H1 (cell line): ENCODE measurements at regions not wholly inside any gene's neighbourhood (a gene's known extent, or its start where the extent isn't known, plus 50 kb on each side); places are given as distances from the start of the nearest gene placed in this dataset.

Experiments
- CTCF ChIA-PET: fragments of 300-600 bp; sonication (Branson Sonifier 250); formaldehyde crosslinking; loops from one replicate; lab custom pipeline; 2021; ENCODE audit not compliant: partially characterized antibody; lab: Charles Lee
- POLR2A ChIA-PET: fragments of 300-600 bp; sonication (Branson Sonifier 250); formaldehyde crosslinking; loops from one replicate; lab custom pipeline; 2021; ENCODE audit warnings: inconsistent platforms; ENCODE audit not compliant: partially characterized antibody; lab: Charles Lee
- DNase-seq, 2 experiments: peaks; one replicate each; pipeline versions ENCODE4 v3.0.0 to v3.0.0-alpha.2; 2010 to 2022; ENCODE audit warnings: low spot score in 2 of 2, low read depth in 1 of 2, mixed read lengths in 1 of 2
- FAIRE-seq: peaks from 2 replicates; lab custom pipeline; 2011; peaks lifted over from hg19 to GRCh38; lab: Jason Lieb, UNC
- H2AFZ ChIP-seq: 2 replicates; pipeline ENCODE4 v1.8.1; 2012; ENCODE audit warnings: low read length, inconsistent platforms
- H2AK5ac ChIP-seq: 2 replicates; pipeline ENCODE4 v1.6.1; 2013; ENCODE audit warnings: low read depth, low read length
- H2BK120ac ChIP-seq: replicated peaks from 2 replicates; pipeline ENCODE3; 2013; ENCODE audit warnings: low read depth, low read length, inconsistent platforms
- H2BK12ac ChIP-seq: 2 replicates; pipeline ENCODE4 v1.6.1; 2013; ENCODE audit warnings: low read depth, low read length
- H2BK15ac ChIP-seq: 2 replicates; pipeline ENCODE4 v1.6.1; 2013; ENCODE audit warnings: low read length
- H2BK20ac ChIP-seq: 2 replicates; pipeline ENCODE4 v1.6.1; 2013; ENCODE audit warnings: low read length
- H2BK5ac ChIP-seq: 2 replicates; pipeline ENCODE4 v1.6.1; 2013; ENCODE audit warnings: low read depth, low read length
- H3K14ac ChIP-seq: 2 replicates; pipeline ENCODE4 v1.6.1; 2013; ENCODE audit warnings: inconsistent platforms; ENCODE audit not compliant: insufficient read length
- H3K18ac ChIP-seq: 2 replicates; pipeline ENCODE4 v1.6.1; 2013; ENCODE audit warnings: low read length; ENCODE audit errors: extremely low read depth
- H3K23ac ChIP-seq: 2 replicates; pipeline ENCODE4 v1.6.1; 2013; ENCODE audit warnings: inconsistent platforms; ENCODE audit not compliant: insufficient read length
- H3K23me2 ChIP-seq: 2 replicates; pipeline ENCODE4 v1.6.1; 2013; ENCODE audit warnings: low read depth, low read length
- H3K27ac ChIP-seq: 2 replicates; pipeline ENCODE4 v1.6.1; 2011; ENCODE audit warnings: low read depth, low read length, inconsistent platforms
- H3K27me3 ChIP-seq, 4 experiments: replicated peaks in 1 of 4; 1 replicate in 1 of 4; 2 replicates in 3 of 4; pipeline versions ENCODE4 v1.6.1 to v1.8.1; 2011 to 2013; ENCODE audit warnings: low read length in 3 of 4, mild to moderate bottlenecking in 3 of 4, inconsistent platforms in 2 of 4, mixed read lengths in 2 of 4, moderate library complexity in 1 of 4; ENCODE audit not compliant: control insufficient read depth in 3 of 4, insufficient read depth in 3 of 4; ENCODE audit errors: extremely low read depth in 1 of 4
- H3K36me3 ChIP-seq, 4 experiments: 2 replicates each; pipeline versions ENCODE4 v1.6.1 to v1.8.1; 2011 to 2013; ENCODE audit warnings: mild to moderate bottlenecking in 4 of 4, low read length in 3 of 4, moderate library complexity in 2 of 4, control low read depth in 1 of 4, inconsistent platforms in 1 of 4; ENCODE audit not compliant: insufficient read depth in 4 of 4, control insufficient read depth in 2 of 4
- H3K4ac ChIP-seq: replicated peaks from 2 replicates; pipeline ENCODE3; 2013; ENCODE audit warnings: low read length, low read depth, mixed read lengths, inconsistent platforms; ENCODE audit not compliant: insufficient read length
- H3K4me1 ChIP-seq, 4 experiments: replicated peaks in 1 of 4; 1 replicate in 1 of 4; 2 replicates in 3 of 4; pipeline versions ENCODE4 v1.6.1 to v1.8.1; 2011 to 2013; ENCODE audit warnings: low read length in 3 of 4, inconsistent platforms in 2 of 4, mixed read lengths in 1 of 4; ENCODE audit not compliant: insufficient read depth in 4 of 4, control insufficient read depth in 3 of 4
- H3K4me2 ChIP-seq, 2 experiments: 2 replicates each; pipeline versions ENCODE4 v1.6.1 to v1.8.1; 2011 to 2013; ENCODE audit warnings: low read depth in 2 of 2, low read length in 2 of 2, control low read depth in 1 of 2, inconsistent platforms in 1 of 2, mild to moderate bottlenecking in 1 of 2; ENCODE audit not compliant: insufficient read depth in 1 of 2
- H3K4me3 ChIP-seq, 4 experiments: fragments of 200-600, 300-600 bp in 1 of 4; sonication (generic), shearing (Covaris generic), sonication (Bioruptor Twin) in 1 of 4; 2 replicates each; pipeline versions ENCODE4 v1.5.1 to v1.8.1; 2011 to 2016; ENCODE audit warnings: low read length in 4 of 4, low read depth in 3 of 4, control low read depth in 2 of 4, inconsistent platforms in 2 of 4, mild to moderate bottlenecking in 2 of 4, mixed read lengths in 1 of 4, moderate library complexity in 1 of 4; ENCODE audit not compliant: insufficient read depth in 2 of 4; ENCODE audit errors: extremely low read depth in 1 of 4
- H3K56ac ChIP-seq: replicated peaks from 2 replicates; pipeline ENCODE3; 2013; ENCODE audit warnings: low read depth, mild to moderate bottlenecking, mixed read lengths, low read length, inconsistent platforms; ENCODE audit not compliant: insufficient read length
- H3K79me1 ChIP-seq: 2 replicates; pipeline ENCODE4 v1.6.1; 2013; ENCODE audit warnings: low read depth, low read length, control low read depth
- H3K79me2 ChIP-seq, 2 experiments: 2 replicates each; pipeline versions ENCODE4 v1.6.1 to v1.8.1; 2012 to 2013; ENCODE audit warnings: low read length in 2 of 2, mild to moderate bottlenecking in 2 of 2, inconsistent platforms in 1 of 2; ENCODE audit not compliant: insufficient read depth in 2 of 2, control insufficient read depth in 1 of 2
- H3K9ac ChIP-seq, 4 experiments: replicated peaks in 1 of 4; 1 replicate in 1 of 4; 2 replicates in 3 of 4; pipeline versions ENCODE4 v1.6.1 to v1.8.1; 2011 to 2013; ENCODE audit warnings: low read depth in 3 of 4, low read length in 3 of 4, control low read depth in 2 of 4, mild to moderate bottlenecking in 2 of 4, moderate library complexity in 2 of 4, inconsistent platforms in 1 of 4; ENCODE audit errors: extremely low read depth in 1 of 4
- H3K9me3 ChIP-seq, 2 experiments: 2 replicates each; pipeline versions ENCODE4 v1.6.1 to v1.8.1; 2012 to 2013; ENCODE audit warnings: mild to moderate bottlenecking in 2 of 2, moderate library complexity in 2 of 2, control low read depth in 1 of 2, inconsistent platforms in 1 of 2, low read depth in 1 of 2, low read length in 1 of 2, mixed read lengths in 1 of 2; ENCODE audit not compliant: insufficient read depth in 2 of 2
- H4K20me1 ChIP-seq, 2 experiments: replicated peaks in 1 of 2; 2 replicates each; pipeline versions ENCODE3 to v1.8.1; 2011 to 2013; ENCODE audit warnings: inconsistent platforms in 2 of 2, low read length in 2 of 2, mild to moderate bottlenecking in 1 of 2; ENCODE audit not compliant: insufficient read depth in 2 of 2, control insufficient read depth in 1 of 2
- H4K5ac ChIP-seq: 2 replicates; pipeline ENCODE4 v1.6.1; 2013; ENCODE audit warnings: low read length, low read depth, mixed read lengths, inconsistent platforms; ENCODE audit not compliant: insufficient read length
- H4K8ac ChIP-seq: 2 replicates; pipeline ENCODE4 v1.8.0; 2013; ENCODE audit warnings: mild to moderate bottlenecking, moderate library complexity, low read length, inconsistent platforms; ENCODE audit not compliant: insufficient read depth; ENCODE audit errors: extremely low read depth
- H4K91ac ChIP-seq: replicated peaks from 2 replicates; pipeline ENCODE3; 2013; ENCODE audit warnings: low read length, mixed read lengths, inconsistent platforms; ENCODE audit not compliant: insufficient read length
- CTCF ChIP-seq, 3 experiments: IDR thresholded peaks; 1 replicate in 2 of 3; 2 replicates in 1 of 3; pipeline versions ENCODE4 v1.5.1 to v1.6.1; 2011; ENCODE audit warnings: low read length in 3 of 3, mild to moderate bottlenecking in 3 of 3, inconsistent platforms in 2 of 3, low read depth in 1 of 3, moderate library complexity in 1 of 3; ENCODE audit not compliant: insufficient read depth in 1 of 3; ENCODE audit errors: control extremely low read depth in 1 of 3
- GTF2F1 ChIP-seq: IDR thresholded peaks from 2 replicates; pipeline ENCODE4 v1.6.1; 2012; ENCODE audit warnings: low read depth, low read length, improper control_type of control experiment, borderline replicate concordance
- WGBS, 2 experiments: shearing (Covaris generic) in 1 of 2; methylation state at CpG; one replicate each; pipeline versions ENCODE4 v1.1.6 to v1.1.7; 2013 to 2015; ENCODE audit warnings: low lambda C conversion rate in 2 of 2, mixed read lengths in 2 of 2, inconsistent platforms in 1 of 2, low coverage in 1 of 2, missing lambda C conversion rate in 1 of 2; ENCODE audit not compliant: insufficient replicate concordance in 2 of 2, insufficient coverage in 1 of 2, insufficient read length in 1 of 2; ENCODE audit errors: extremely low coverage in 1 of 2, missing lambda C conversion rate in 1 of 2; 5-methylcytosine and 5-hydroxymethylcytosine counted together

DNA sequence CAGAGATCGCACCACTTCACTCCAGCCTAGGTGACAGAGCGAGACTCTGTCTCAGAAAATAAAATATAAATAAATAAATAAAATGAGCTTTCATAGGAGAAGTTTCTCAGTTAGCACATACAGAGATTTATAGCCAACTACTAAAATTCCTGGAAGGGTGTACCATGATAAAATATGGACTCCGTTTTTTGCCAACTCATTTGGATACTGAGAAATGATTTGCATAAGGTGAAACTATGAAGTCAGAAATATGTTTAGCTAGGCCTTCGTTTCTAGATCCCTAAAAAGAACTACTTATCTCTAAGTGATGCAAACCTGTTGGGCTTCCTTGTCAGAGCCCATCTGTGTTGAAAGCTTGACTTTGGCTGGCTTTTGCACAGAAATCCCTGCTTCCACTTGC, 56.9 kb upstream of the SLC1A1 start:
- no peak overlapping the region for H3K4me3 ChIP-seq
- no peaks in the 10 kb centered on the region for H3K79me1 ChIP-seq
- TF ChIP-seq CTCF (IDR thresholded peaks at IDR 0.05; ENCODE audit: control extremely low read depth in 1 of 3, insufficient read depth in 1 of 3, low read depth in 1 of 3, low read length in 3 of 3): no peak
- TF ChIP-seq GTF2F1: no peak
- H3K4me1 ChIP-seq: no peaks in the 10 kb centered on the region
- no peak overlapping the region for H3K14ac ChIP-seq
- no peak overlapping the region for H3K23ac ChIP-seq
- H2BK12ac ChIP-seq: no peak overlapping the region
- H2BK5ac ChIP-seq: no peak overlapping the region
- H3K27me3 ChIP-seq: no peaks in the 10 kb centered on the region
- H2BK20ac ChIP-seq: no peak overlapping the region
- H3K9ac ChIP-seq: no peak overlapping the region
- no peaks in the 10 kb centered on the region for H3K23me2 ChIP-seq
- POLR2A ChIA-PET: no interaction called here
- H4K5ac ChIP-seq: no peak overlapping the region
- H3K4ac ChIP-seq: no peak overlapping the region
- no peaks in the 10 kb centered on the region for H3K9me3 ChIP-seq
- H3K27ac ChIP-seq: no peak overlapping the region
- CTCF ChIA-PET: interaction anchor here (0.8 to 3.5 kb wide), 5 partner anchors 10 to 124 kb away, joined by 3 to 17 read pairs (median 4); no protein-coding TSS in a partner anchor
- no peaks in the 10 kb centered on the region for H3K36me3 ChIP-seq
- no peak overlapping the region for H2AFZ ChIP-seq
- no peaks in the 10 kb centered on the region for H3K79me2 ChIP-seq
- no peak overlapping the region for H2BK15ac ChIP-seq
- WGBS, 2 experiments: 91% methylated on average over 4 of the region's 4 CpGs; no CpG with 5 or more reads in 1 of the 2 experiments
- no peak overlapping the region for H4K8ac ChIP-seq
- no peak overlapping the region for H2AK5ac ChIP-seq
- H3K18ac ChIP-seq: no peak overlapping the region
- FAIRE-seq (no peak), DNase-seq (no peak)
- no peak overlapping the region for H2BK120ac ChIP-seq
- H3K56ac ChIP-seq: no peak overlapping the region
- no peaks in the 10 kb centered on the region for H4K20me1 ChIP-seq
- no peak overlapping the region for H4K91ac ChIP-seq
- H3K4me2 ChIP-seq: no peak overlapping the region
